NCI-H2196 (cell line): ENCODE measurements at regions not wholly inside any gene's neighbourhood (a gene's known extent, or its start where the extent isn't known, plus 50 kb on each side); places are given as distances from the start of the nearest gene placed in this dataset.
"Not testable (repeated sequence)": the region's sequence is repeated elsewhere in the genome, so short reads cannot be mapped to it uniquely, and the experiment has no call there.

Source experiments
- DNase-seq: peaks from one replicate; lab custom pipeline; 2025; ENCODE audit not compliant: unreplicated experiment; lab: John Stamatoyannopoulos, UW

DNA sequence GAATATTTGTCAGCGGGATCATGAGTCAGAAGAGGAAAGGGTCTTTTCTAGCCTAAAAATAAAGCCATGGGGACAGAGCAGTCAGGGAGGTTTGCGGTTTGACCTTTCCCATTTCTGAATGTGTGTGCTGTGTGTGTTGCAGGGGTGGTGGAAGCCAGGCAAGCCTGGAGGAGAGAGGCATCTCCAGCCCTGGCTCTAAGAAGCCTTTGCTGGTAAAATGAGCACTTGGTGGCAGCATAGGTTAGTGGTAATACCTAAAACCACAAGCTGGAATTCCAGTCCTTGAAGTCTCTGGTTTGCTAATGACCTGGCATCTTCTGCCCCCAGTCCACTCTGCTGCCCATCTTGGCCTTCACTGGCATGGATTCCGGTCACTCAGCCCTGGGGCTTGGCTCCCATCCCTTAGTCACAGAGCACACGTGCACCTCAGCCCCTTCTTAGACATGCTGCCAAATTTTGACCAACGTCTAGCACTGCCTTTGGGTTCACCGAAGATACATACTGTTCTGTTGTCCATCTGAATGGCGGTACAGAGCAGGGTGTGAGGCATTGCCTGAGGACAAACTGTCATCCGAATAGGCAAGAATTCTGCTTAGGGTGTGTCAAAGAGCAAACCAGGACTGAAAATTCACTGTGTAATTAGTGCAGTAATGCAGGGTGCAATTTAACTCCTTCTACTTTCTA, 52.7 kb downstream of the KCNA5 start:
- DNase-seq = no peak

DNA sequence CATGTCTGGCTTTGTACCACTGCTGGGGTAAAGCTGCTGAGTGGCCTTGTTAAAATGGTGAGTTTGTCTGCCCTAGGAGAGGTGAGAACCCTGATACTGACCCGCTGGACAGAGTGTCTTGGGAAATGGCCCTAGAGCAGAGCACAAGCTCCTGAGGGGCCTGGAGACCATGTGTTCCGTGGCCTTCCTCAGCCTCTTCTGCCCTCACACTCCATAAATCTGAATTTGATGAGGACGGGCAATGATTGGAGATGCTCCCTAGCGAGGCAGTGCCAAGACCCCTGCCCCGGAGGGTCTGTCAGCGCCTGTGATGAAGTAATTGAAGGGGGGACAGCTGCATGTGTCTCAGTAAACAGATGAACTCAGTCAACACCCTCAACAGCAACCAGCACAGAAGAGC, 54.1 kb downstream of the KCNA5 start:
- no peak for DNase-seq

DNA sequence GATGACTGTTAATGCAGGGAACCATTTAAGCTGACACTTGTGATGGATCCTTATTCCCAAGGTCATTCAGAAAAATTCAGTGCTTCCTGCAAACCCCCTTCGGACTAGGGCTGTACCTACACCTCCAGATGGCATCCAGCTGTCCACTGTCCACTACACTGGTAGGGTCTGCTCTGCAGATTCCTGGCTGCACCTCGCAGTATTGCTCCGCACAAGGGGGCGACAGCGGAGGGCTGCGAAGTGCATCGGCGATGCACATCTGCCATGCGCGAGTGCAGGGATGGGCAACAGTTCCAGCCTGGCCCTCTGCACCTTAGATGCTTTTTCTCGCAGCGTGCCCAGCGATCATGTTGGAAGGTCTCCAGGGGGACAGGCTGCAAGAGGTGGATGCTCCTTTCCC, 55.5 kb downstream of the KCNA5 start:
- no peak for DNase-seq

DNA sequence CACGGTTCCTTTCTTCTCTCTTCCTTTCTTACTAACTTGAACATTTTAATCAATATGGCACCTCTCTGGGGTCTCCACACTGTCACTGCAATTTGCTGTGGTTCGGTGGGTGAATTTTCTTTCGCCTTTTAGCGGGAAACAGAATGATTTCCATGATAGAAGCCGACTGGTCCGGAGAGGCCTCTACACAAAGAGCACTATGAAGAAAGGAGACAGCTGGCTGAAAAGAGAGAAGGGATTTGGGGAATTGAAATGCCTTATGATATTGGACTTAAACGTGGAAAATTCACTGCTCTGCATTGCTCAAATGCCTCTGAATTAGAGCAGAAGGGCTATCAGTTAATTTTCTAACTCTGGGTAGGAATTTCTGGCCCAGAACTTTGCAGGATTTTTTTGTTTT, 55.9 kb downstream of the KCNA5 start:
- DNase-seq = no peak

DNA sequence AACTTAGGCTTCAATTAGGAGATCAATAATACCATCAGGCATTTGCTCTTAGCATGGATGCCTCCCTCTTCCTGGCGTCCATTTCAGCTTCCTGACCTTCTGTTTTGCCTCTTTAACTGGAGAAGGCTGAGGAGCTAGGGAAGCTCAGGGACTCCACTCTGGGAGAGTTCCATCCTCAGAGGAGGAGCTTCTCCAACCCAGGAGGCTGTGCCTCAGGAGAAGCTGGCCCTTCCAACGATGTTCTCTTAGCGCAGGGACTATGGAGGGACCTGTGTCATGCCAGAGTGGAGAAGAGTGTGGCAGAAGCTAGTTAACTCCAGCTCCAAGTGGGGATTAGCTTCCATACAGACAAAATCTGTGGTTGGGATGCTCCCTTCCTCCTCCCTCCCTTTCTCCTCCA, 58.0 kb downstream of the KCNA5 start:
- DNase-seq = no peak

DNA sequence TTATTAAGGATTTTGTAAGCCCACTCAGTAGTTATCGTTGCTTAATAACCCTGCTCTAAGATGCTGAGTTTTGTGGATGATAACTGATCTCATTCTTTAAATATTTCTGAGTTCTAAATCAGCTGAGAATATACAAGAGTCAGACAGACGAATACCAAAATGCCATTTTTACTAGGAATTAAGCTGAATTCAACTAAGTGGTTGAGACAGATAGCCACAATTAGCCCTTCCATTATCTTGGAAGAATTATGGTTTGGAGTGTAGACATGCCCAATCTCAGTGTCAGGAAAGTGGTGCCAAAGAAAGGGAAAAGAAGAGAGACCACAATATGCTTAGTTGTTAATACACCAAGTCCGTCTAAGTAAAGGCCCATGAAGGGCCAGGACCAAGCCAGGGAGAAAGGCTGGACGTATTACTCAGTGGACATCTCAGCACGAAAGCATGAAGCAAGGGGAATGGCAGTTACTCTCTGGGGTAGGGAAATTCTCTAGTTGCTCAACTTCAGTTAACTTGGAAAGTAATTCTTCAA, 58.6 kb downstream of the KCNA5 start:
- no peak for DNase-seq

DNA sequence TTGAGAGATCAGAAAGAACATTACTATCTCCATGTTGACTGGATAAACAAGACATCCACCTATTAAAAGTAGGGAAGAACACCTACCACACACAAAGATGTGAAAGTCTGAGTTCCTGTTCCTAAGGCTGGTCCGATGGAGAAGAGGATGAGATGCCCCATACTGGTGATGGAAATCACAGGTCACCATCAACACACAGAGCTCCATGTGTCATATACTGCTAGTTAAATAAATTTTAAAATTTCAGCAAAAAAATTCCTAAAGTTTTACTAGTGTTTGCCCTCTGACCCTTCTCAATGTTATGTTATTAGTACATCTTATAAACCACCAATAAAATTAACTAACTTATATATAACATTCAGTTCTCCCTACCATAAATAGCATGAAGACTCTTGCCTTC, 59.1 kb downstream of the KCNA5 start:
- DNase-seq = no peak

DNA sequence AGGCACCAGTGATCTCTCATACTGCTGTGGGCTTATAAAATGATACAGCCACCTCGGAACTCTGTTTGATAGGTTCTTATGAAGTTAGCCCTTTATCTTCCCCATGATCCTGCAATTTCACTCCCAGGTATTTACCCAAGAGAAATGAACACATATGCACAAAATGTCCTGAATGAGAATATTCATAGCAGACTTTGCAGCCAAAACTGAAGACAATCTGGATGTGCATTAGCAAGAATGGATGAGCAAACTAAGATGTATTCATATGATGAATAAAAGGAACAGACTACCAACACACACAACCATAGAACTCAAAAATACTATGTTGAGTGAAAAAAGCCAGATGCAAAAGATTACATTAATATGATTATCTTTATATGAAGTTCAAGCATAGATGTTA, 66.7 kb downstream of the KCNA5 start:
- DNase-seq = no peak

DNA sequence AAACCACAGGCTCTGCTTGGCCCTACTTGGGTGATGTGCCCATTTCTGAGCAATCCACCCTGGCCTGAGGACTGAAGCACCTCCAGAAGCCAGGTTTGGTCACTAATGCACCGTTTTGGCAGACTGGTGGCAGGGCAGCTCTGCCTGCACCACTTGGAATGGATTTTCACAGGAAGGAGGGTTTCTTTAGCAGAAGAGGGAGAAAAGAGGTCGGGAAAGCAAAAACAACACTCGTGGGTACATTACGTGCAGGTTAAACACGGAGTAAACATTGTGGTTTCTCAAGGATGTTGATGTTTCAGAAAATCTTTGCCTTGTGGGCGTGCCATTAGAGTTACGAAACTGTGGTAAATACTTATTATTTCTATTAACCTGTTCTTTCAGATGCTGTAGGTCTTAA, 70.8 kb downstream of the KCNA5 start:
- no peak for DNase-seq

DNA sequence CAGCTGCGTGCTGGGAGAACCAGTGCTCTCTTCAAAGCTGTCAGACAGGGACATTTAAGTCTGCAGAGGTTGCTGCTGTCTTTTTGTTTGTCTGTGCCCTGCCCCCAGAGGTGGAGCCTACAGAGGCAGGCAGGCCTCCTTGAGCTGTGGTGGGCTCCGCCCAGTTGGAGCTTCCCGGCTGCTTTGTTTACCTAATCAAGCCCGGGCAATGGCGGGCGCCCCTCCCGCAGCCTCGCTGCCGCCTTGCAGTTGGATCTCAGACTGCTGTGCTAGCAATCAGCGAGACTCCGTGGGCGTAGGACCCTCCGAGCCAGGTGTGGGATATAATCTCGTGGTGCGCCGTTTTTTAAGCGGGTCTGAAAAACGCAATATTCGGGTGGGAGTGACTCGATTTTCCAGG, 78.1 kb downstream of the KCNA5 start:
- not testable (repeated sequence) for DNase-seq

DNA sequence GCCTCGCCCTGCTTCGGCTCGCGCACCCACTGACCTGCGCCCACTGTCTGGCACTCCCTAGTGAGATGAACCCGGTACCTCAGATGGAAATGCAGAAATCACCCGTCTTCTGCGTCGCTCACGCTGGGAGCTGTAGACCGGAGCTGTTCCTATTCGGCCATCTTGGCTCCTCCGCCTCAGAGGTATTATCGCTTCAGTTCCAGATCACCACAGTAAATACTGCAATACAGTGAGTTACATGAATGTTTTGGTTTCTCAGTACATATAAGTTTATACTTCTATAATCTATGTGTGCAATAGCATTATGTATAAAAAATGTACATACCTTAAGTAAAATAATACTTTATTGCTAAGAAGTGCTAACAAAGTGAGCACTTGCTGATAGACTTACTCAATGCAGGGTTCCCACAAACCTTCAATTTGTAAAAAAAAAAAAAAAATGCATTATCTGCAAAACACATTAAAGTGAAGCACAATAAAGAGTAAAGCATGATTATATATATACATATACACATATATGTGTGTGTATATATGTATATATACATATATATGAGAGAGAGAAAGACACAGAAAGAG, 78.7 kb downstream of the KCNA5 start:
- DNase-seq = not testable (repeated sequence)

DNA sequence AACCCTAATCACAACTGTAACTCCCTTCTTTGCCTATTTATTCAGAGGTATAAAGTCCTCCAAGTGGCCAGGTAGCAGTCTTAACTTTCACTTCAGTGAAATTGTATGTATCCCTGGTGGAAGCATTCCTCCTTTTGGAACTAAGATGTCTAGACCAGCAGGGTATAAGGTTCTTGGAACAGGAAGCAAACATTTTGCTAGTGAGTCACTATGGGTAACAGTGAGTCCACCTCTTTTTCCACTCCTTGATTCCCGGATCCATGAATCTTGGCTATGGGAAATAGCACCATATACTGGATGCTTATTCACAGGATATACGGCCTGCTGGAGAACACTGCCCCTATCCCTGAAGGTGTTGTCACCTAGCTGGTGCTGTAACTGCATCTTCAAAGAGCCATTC, 80.2 kb downstream of the KCNA5 start:
- DNase-seq = no peak

DNA sequence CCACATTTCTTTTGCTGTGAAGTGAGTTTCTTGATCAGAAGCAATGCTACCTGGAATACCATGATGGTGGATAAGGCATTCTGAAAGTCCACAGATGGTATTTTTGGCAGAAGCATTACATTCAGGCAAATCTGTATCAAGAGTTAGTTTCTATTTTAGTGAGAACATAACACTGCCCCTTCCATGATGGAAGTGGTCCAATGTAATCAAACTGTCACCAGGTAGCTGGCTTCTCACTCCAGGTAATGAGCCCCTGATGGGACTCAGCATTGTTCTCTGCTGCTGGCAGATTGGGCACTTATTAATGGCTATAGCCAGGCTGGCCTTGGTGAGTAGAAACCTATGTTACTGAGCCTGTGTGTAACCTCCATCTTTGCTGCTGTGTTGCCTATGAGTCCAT, 80.7 kb downstream of the KCNA5 start:
- no peak for DNase-seq

DNA sequence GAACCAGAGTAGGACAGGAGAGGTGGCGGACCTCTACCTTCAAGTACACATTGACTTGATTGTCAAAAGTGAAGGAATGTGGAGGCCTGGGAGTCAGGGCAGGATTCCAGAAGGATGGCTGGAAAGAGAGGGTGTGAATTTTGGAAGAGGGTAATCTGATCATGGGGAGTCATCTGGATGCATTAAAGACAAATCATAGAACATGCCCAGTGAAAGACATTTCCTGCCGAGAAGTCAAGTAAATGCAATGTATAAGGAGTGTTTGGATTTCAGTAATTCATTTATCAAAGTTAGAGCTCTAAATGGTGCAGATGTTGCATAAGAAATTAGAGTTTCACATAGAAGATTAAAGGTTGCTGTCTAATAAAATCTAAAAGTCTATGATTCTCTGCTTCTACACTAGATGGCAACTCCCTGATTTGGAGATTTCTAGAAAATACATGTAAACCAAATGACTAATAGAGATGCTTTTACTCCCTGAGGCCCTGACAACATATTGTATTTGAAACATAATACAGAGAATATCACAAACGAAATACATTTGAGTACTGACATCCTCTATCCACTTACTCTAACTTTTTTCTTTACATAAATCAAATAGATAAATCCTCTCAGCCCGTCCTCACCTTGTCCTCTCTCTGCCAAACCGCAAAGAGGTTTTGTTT, 91.3 kb downstream of the KCNA5 start:
- DNase-seq = no peak

DNA sequence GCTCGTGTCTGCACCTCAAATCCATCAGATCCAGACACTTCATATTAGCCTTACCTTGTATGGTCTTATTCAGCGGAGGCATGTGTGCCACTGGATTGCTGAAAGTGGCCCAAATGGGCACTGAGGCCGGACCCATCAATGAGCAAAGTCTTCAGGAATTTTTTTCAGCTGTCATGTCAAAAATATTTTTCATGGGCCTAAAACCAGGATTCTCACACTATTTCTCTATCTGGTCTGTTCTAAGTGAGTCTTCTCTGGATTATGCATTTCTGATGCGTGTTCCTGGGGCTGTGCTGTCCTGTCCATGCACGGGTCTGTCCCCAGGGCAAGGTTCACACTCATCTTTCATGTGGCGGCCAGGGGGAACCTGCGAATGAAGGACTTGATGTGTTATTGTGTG, 94.6 kb downstream of the KCNA5 start:
- no peak for DNase-seq

DNA sequence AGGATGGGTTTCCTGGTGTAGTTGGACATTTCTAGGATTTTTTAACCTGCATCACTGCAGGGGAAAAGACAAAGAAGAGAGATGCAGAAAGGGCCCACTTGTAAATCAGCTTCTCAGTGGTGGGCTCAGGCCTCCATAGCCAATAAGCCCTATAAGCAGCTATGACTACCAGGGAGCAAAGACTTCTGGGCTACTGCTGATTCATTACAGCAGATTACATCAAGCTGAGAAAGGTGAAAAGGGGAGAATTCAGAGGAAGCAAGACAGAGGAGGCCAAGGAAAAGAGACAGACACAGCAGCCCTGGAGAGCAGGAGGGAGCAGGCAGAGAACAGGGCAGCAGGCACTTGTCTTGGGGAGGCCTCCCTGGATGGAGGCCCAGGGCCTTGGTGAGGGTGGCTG, 95.2 kb downstream of the KCNA5 start:
- DNase-seq = no peak

DNA sequence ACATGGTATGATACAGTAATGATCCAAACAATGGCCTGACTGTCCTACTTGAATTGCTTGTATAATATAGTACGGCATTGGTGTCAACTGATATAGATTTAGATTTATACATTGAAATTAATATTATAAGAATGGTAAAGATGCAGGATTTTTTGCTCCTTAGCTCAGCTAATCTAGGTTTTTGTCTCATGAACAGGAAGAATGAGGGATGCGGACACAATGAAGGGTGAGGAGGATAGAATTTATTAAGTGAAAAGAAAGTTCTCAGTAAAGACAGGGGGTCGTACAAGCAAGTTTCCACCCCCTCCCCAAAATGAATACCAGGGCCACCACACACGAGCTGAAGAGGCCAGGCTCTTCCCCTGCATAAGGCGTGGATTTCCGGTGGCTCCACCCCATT, 96.1 kb downstream of the KCNA5 start:
- no peak for DNase-seq

DNA sequence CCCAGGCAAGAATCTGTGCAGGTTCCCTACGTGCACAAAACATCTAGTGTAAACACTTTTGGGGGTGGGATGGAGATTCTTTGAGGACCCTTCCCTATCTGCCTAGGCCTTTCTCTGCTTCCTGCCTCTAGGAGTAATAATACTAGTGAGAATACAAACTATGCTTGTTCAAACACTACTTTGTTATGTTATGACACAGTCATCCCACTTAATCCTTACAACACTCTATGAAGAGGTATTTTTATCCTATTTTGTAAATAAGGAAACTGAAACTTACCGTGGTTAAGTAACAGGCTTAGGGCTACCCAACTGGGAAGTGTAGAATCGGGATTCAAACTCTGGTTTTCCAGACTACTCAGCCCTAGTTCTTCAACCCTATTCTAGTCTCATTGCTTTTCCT, 96.5 kb downstream of the KCNA5 start:
- DNase-seq = no peak

DNA sequence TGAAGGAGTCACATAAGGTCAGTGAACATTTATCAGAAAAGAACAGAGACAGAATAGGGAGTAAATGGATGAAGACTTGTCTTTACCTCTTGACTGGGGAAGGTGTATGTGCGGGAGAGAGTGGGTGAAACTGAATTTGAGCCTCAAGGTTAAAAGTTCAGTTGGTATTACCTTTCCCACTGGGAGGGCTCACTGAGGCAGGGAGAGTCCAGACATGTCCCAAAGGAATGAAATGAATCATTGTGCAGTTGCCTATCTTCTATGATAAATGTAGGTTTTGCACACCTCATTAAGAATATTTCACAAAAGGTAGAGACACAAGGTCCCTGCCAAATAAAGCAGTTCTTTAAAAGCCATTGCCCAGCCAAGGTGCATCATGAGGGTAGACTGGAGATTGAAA, 105.2 kb downstream of the KCNA5 start:
- DNase-seq = no peak

DNA sequence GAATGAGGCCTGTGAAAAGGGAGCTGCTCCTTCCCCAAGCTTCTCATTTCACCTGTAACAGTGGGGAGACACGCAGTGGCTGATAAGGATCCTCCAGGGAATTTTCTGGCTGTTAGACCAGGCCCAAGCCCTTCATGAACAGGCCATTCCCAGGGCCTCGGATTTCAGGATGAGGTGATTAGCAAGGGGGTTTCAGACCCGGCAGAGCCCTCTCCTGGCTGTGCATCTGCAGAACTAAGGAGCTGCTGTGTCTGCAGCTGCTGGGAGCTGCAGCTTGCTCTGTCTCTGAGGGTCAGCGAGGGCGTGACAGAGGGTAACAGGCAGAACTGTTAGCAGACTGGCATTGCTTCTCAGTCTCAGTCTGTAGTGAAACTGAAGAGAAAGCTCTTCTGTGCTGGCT, 110.4 kb downstream of the KCNA5 start:
- no peak for DNase-seq

DNA sequence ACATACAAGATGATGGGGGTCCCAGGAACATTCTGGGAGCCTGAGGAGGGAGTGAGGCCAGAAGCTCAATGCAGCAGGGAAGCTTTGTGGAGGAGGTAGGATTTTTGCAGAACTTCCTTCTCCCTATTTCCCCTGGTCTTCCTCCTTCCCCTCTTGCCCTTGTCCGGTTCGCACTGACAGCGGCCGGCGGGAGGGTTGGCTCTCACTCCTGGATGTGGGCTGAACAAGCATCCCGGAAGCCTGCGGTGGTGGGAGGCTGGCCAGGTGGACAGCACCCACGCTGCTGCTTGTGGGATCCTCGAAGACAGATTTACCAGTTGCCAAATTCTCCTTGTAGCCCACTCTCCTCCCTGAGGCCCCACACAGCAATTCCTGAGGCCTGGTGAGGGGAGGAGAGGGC, 112.2 kb downstream of the KCNA5 start:
- DNase-seq = no peak

DNA sequence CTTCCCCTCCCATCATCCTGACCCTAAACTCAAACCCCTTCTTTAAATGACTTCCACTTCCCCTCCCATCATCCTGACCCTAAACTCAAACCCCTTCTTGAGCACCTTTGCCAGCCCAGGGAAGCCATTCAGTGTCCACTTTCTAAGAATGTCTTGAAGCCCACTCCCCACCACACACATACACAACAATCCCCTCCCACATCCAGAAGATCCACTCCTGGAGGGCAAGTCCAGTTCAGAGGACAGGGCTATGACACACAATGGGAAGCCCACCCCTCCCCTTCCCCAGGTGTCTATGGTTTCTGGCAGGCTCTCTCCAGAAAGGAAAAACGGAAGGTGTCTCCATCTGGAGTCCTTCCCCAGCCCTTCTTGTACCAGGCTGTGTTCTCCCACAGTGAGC, 117.1 kb downstream of the KCNA5 start:
- no peak for DNase-seq

DNA sequence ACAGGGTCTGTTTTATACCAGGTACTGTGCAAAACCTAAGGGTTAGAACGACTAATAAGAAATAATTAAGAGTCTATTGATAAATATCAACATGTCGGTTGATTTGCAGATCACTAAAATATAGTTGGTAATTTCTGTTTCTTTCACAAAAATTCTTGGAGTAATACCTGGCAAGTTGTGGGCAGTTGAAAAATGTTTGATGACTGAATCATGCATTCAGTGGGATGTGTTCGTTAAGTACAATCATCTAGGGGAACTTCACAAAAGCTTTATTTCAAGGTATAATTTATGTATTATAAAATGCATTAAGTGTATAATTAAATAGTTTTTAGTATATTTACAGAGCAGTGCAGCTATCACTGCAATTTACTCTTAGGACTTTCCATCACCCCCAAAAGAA, 120.0 kb downstream of the KCNA5 start:
- no peak for DNase-seq
